Glomerular visceral epithelial cell (primary cell): ENCODE measurements at regions not wholly inside any gene's neighbourhood (a gene's known extent, or its start where the extent isn't known, plus 50 kb on each side); places are given as distances from the start of the nearest gene placed in this dataset.
A peak's percentile ranks its signal among the peaks of the same experiment; 100 is the strongest.
"Not testable (repeated sequence)": the region's sequence is repeated elsewhere in the genome, so short reads cannot be mapped to it uniquely, and the experiment has no call there.

Experiments used
- DNase-seq: peaks from one replicate; pipeline ENCODE4 v3.0.0-alpha.2; 2016; ENCODE audit errors: extremely low spot score

- no peak for DNase-seq
These were observed 249.0 kb downstream of the UTRN start for GRCh38 chr6:144534180-144534579.

DNA sequence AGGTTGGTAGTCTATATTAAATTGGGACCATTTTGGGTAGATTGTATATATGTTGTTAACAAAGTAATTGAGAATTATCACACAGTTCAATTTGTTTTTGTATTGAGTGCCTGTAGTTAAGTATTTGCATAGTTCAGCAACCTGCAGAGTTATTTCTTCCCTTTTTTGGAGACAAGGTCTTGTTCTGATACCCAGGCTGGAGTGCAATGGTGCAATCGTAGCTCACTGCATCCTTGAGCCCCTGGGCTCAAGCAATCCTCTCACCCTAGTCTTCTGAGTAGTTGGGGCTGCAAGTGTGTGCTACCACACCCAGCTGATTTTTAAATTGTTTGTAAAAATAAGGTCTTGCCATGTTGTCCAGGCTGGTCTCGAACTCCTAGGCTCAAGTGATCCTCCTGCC lies 250.5 kb downstream of the UTRN start:
- no peak for DNase-seq

GRCh38 chr6:144536079-144536478 lies 250.9 kb downstream of the UTRN start:
- DNase-seq: no peak

DNA sequence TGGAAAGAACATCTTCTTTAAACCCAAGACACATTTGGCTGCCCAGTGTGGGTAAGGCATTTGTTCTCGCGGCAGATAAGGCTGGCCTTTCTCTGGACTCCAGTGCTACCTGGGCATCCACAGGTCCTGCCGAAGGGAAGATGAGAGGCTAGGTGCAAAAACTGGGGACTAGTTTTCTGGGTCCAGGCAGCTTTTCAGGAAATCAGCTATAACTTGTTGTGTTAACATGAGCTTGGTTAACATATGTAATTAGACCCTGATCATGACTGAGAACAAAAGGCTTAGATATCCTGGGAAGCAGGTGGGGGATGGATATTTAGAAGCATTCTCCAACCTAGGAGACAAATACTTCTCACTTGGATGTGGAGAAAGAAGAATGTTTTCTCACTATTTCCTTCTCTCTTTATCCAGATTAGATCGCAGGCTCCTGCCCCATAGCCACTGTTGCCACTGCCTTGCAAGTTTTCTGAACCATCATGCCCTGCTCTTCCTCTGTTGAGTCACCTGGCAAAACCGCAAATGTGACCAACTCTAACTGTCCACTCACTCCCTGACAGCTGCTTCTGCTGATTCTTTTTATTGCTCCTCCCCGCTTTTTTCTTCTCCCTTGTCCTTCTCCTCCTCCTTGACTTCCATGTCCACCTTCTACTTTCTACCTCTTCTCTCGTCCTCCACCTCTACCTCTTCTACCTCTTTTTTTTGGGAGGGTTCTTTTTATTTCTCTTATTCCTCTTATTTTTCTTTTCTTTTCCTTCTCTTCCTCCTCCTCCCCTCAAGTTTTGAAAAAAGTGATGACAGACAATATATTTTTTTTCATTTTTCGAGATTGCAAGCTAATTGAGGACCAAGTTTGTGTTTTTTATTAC lies 258.1 kb downstream of the UTRN start:
- DNase-seq: peak; percentile 83

GRCh38 chr6:144544266-144544830 lies 259.2 kb downstream of the UTRN start:
- no peak for DNase-seq

- no peak for DNase-seq
These were observed 261.7 kb downstream of the UTRN start for GRCh38 chr6:144546807-144547206.

- no peak for DNase-seq
These were observed 262.3 kb downstream of the UTRN start for GRCh38 chr6:144547409-144547808.

DNA sequence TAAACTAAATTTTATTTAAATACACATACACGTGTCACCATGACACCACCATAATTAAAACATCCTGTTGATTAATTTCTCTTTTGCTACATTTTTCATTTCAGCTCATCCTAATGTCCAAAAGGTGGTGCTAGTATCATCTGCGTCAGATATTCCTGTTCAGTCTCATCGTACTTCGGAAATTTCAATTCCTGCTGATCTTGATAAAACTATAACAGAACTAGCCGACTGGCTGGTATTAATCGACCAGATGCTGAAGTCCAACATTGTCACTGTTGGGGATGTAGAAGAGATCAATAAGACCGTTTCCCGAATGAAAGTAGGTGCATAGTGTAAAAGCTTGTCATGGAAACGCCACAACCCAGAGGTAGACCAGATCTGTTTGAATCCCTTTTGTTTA lies 263.4 kb downstream of the UTRN start:
- no peak for DNase-seq

GRCh38 chr6:144549837-144550747 lies 265.0 kb downstream of the UTRN start:
- no peak for DNase-seq

- DNase-seq: no peak
These were observed 266.2 kb downstream of the UTRN start for GRCh38 chr6:144551339-144551738.

DNA sequence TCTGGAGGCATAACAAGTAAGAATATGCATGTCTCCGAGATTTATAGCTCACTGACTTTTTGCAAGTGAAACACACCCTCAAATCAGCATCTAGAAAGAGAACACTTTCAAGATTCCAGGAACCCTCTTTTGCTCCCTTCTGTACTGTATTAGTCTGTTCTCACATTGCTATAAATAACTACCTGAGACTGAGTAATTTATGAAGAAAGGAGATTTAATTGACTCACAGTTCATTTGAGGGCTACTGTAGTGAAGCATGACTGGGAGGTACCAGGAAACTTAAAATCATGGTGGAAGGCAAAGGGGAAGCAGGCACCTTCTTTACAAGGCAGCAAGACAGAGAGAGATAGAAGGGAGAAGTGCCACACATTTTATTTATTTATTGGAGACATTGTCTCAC lies 269.9 kb downstream of the UTRN start:
- no peak for DNase-seq

GRCh38 chr6:144559865-144560593 lies 274.9 kb downstream of the UTRN start:
- no peak for DNase-seq

GRCh38 chr6:144561455-144562043 lies 276.4 kb downstream of the UTRN start:
- DNase-seq: no peak

DNA sequence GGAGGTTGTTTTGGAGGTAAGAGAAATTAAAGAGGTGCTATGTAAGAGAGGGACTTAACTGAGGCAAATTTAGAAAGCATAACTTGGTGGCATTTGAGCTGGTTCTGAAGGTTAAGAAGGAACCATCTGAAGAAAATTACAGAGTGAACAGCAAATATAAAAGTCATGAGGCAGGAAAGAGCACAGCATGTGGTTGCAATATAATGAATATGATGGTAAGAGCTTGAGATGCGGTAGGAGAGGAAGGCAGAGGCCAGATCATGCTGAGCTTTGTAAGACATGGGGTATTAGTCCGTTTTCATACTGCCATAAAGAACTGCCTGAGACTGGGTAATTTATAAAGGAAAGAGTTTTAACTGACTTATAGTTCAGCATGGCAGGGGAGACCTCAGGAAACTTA lies 279.1 kb downstream of the UTRN start:
- DNase-seq: no peak

DNA sequence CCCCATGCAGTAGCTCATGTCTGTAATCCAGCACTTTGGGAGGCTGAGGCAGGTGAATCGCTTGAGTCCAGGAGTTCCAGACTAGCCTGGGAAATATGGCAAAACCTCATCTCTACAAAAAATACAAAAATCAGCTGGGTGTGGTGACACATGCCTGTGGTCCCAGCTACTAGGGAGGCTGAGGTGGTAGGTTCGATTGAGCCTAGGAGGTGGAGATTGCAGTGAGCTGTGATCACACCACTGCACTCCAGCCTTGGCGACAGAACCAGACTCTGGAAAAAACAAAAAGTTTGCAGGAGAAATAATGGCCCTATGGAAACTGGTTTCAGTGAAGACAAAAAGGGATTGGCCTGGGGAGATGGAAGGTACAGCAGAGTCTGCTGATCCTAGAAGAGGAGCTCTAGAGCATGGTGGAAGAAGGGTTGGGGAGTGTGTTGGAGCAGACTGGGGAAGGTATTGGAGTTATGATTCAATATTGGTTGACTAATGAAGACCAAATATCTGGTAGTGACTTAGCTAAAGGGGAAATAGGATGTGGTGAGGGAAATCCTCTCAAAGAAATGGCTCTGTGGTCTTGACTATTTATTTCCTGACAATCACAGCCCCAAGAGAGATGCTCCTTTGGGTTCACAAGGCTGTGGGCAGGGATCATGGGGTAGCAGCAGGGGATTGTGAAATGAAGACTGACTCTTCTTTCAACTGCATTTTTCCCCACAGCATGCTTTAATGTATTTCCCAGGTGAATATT lies 281.9 kb downstream of the UTRN start:
- DNase-seq: no peak

DNA sequence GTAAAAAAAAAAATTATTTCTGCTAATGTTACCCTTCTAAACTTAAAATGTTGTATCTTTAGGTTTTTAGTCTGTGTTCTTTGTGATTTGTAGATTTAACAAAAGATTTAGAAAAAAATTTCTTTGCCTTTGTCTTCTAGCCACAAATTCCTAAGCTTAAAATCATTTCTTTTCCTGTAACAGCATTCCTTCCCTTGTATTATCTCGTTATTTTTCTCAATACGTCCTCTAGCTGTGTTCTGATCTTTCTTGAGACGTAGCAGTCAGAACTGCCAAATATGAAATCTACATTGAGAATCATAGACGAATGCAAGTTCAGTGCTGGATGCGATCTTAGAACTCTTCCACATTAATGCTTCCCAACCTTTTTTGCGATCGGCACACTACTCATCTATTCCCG lies 283.1 kb downstream of the UTRN start:
- no peak for DNase-seq

DNA sequence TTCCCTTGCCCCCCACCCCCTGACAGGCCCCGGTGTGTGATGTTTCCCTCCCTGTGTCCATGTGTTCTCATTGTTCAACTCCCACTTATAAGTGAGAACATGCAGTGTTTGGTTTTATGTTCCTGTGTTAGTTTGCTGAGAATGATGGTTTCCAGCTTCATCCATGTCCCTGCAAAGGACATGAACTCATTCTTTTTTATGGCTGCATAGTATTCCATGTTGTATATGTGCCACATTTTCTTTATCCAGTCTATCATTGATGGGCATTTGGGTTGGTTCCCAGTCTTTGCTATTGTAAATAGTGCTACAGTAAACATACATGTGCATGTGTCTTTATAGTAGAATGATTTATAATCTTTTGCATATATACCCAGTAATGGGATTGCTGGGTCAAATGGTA lies 287.4 kb downstream of the UTRN start:
- not testable (repeated sequence) for DNase-seq

DNA sequence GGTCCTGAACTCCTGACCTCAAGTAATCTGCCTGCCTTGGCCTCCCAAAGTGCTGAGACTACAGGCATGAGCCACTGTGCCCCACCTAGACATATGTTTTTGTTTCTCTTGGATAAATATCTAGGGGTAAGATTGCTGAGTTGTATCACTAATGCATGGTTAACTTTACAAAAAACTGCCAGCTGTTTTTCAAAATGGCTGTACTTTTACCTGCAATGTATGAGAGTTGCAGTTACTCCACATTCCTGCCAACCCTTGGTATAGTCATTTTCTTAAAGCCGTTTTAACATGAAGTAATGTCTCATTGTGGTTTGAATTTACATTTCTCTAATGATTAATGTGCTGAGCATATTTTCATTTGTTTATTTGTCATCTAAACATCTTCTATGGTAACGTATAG lies 289.7 kb downstream of the UTRN start:
- DNase-seq: no peak

- DNase-seq: no peak
These were observed 290.2 kb downstream of the UTRN start for GRCh38 chr6:144575327-144575726.

DNA sequence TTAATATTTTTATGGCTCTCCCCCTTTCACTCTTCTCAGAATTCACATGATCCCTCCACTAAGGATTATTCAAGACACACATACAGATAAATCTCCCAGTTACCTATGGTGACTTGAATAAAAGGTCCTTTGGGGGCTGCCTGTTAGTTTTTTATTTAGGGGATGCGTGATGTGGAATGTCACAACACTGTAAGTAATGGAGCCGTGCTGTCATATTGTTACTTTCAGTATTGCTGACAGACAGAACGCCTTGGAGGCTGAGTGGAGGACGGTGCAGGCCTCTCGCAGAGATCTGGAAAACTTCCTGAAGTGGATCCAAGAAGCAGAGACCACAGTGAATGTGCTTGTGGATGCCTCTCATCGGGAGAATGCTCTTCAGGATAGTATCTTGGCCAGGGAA lies 291.7 kb downstream of the UTRN start:
- DNase-seq: no peak
